ENCODE measurements at regions not wholly inside any gene's neighbourhood (a gene's known extent, or its start where the extent isn't known, plus 50 kb on each side); places are given as distances from the start of the nearest gene placed in this dataset.
"Not testable (repeated sequence)": the region's sequence is repeated elsewhere in the genome, so short reads cannot be mapped to it uniquely, and the experiment has no call there.

DNA sequence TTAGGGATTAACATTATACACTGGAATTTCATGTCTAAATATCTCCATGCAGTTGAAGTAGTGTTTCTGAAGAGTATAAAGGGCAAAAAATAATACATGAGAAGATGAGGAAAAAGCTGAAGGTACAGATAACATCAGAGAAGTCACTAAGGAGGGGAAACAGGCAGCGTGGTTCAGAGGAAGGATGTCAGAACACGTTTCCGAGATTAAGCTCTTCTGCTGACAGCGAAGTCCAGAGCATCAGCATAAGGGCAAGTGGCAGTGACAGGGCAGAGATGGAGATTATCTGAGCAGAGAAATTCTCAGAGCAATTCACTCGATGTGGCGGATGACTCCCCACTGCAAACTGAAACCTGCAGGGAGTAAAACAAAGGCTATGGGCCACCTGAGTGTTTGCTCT is 443.2 kb upstream of the FRG1 start:
- DNase-seq = no peak

DNA sequence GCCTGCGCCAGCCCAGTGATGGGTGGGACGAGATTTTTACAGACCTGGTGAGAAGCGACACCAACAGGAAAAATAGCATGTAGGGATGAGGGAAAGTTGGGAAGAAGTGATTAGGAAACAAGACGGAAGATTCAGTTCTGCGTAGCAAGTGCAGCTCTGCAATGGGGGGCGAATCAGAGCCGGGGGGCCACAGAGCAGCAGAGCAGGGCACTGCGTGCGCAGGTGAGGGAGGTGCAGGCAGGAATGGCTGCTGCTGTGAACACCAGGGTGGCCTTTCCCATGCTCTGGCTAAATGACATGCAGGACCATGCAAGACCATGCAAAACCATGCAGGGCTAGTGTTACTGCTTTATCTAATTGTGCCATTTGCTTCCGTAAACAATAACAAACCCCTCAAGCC is 442.7 kb upstream of the FRG1 start:
- DNase-seq = no peak

DNA sequence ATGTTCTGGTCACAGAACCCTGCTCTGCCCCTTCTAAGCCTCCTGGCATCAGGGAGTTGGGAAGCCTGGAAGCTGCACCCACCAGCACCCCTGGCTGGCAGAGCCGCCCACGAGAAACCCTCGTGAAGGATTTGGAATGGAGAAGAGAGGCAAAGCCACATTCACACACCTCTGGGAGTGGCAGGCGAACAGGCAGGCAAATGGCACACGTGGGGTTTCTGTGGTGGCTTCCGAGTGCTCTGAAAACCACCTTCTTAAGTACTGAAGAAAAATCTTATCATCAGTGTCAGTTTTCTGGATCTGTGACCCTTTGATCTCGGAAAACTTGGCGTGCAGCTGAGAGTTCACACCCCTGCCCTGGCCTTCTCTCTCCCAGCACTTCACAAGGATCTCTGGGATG is 442.2 kb upstream of the FRG1 start:
- DNase-seq = no peak

DNA sequence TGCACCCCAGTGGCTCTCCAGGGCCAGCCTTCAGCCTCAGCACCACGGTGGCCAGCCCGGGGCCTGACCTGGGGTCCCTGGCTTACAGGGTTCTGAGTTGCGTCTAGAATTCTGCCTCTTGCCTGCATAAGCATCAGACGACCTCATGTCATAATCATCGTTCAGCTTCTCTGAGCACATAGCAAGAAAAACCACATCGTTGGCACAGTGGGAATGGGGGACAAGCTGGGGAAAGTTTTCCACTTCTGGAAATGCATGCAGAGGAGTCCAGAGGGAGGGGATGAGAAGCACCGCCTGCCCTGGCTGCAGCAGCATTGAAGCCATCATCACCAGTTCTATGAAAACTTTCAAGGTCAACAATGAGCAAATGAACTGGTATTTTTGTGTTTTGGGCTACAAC is 441.0 kb upstream of the FRG1 start:
- no peak for DNase-seq

DNA sequence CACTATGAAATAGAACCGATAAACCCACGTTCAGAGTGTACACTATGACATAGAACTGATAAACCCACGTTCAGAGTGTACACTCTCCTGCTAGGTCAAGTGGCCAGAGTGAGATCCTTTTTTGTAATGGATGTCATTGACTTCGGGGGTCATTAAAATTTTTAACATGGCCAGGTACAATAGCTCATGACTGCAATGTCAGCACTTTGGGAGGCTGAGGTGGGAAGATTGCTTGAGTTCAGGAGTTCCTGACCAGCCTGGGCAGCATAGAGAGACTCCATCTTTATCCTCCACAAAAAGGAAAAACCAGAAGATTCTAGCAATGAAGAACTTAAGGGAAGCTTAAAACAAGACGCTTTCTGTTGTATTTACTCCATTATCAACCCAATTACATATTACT is 439.7 kb upstream of the FRG1 start:
- no peak for DNase-seq

DNA sequence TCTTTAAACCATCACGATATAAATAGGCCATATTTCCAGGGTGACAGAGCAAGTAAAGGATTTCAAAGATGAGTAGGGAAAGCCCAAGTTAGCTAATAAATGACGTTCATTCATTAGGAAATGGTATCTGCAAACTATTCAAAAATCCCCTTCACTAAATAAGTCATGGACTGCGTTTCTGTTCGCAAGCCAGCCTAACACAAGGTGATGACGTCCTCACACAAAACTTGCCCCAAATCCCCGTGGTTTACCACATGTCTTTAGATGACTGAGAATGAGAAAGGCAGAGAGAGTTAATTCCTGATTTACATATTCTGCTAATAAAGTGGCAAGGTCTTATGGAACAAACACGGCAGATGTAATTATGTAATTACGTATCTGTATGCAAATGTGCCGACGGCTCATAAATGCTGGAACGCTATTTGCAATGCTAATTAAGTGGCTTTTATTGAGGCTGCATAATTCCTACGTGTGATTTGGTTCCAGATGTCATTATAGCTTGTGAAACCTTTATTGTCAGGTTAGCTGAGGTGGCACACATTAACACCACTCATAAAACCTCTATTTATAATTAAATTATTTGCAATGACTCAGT is 437.7 kb upstream of the FRG1 start:
- DNase-seq = no peak

DNA sequence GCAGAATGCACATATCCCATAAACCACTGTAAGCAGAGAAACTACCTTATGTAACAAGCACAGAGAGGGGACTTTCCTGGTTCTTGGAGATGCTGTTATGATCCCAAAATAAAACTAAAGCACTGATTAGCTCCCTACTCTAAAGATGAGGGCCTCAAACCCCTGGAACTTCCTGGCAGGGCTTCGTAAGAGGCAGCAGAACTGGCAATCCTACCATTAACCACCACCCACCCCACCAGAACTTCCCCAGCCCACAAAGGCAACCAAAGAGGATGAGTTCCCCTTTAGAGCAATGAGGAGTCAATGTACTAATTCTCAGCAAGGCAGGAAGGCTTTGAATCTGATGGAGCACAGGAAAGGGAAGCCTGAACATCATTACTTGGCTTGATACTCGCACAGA is 436.5 kb upstream of the FRG1 start:
- no peak for DNase-seq

DNA sequence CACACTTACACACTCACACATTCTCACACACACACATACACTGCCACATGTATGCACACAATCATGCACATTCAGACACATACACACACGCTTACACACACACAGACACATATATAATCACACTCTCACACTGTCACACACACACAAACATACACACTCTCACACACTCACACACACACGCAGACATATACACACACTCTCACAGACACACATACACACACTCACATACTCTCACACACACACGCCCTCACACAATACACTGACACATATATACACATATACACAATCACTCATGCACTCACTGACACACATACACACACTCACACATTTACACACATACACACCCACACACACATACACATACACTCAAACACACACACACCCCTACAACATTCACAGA is 435.3 kb upstream of the FRG1 start:
- DNase-seq = no peak

DNA sequence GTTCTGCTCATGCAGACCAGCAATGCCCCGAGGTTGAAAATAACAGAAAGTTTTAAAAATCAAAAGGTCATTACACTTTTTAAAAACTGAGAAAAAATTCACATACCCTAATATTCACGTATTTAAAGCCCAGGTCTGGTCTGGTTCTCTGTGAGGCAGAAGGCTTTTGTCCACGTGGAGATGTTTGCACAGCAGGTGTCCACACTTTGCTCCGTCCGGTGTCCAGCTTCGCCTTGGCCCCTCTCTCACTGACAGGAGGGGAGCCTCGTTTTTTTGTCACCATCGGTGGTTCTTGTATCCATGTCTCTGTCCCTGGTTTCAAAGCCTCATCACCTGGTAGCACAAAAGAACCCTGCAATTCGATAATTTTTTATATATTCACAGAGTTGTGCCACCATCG is 434.6 kb upstream of the FRG1 start:
- no peak for DNase-seq

DNA sequence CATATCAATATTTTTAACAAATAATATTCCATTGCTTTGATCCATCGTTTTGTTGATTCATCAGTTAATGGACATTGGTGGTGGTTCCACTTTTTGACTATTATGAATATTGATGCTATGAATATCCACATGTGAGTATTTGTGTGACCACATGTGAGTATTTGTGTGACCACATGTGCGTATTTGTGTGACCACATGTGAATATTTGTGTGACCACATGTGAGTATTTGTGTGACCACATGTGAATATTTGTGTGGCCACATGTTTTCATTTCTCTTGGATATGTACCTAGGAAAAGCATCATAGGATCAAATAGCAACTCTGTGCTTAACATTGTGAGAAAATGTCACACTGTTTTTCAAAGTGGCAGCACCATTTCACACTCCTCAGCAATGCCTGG is 433.6 kb upstream of the FRG1 start:
- DNase-seq = no peak

DNA sequence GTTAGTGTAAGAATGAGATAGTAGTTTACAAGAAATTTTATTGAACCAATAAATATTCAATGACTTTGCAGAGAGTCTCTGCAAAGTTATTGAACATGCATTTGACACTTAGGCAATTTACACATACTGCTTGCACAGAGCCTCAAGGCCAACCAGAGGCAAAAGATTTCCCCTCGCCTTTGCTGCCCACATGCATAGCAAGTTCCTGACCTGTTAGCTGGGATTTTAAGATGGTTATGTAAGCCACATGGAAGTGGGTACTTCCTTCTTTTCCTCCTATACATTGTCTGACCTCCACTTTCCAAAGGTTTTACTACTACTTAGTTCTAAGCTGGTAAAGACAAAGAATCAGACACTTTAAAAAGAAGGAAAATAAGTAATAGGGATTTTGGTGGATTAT is 430.1 kb upstream of the FRG1 start:
- no peak for DNase-seq

DNA sequence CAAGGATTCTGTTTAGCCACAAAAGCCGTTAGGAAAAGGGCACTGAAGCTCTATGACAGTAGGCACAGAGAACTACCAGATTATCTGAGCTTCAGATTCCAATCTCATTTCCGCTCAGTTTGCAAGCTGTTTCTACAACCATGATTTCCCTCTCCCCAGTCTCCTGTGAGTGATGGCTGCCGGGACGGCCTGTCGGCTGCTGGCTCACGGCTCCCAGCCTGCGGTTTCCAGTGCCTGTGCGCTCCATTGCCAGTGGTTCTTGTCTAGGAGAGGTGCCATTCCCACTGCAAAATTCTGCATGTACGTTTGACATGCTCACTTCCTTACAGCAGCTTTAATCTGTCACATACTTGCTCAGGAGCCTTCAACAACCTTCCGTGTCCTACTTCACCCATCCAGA is 429.1 kb upstream of the FRG1 start:
- no peak for DNase-seq

DNA sequence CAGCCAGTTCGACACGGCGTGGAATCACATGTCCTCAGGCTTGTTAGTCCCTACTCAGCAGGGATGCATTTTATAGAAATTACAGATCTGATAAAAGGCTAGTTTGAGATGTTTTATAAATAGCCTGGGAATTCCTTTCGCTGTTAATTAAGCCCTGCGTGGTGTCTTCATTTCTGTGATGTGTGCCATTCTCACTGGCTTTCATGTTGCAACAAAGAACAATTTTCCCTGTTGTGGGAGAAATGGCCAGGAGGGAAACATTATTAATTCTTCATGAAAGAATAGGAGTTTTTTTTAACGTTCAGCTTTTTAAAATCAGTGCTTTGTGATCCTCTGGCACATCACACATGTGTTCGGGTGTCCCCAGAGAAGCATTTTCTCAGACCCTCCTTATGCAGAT is 427.3 kb upstream of the FRG1 start:
- DNase-seq = no peak

DNA sequence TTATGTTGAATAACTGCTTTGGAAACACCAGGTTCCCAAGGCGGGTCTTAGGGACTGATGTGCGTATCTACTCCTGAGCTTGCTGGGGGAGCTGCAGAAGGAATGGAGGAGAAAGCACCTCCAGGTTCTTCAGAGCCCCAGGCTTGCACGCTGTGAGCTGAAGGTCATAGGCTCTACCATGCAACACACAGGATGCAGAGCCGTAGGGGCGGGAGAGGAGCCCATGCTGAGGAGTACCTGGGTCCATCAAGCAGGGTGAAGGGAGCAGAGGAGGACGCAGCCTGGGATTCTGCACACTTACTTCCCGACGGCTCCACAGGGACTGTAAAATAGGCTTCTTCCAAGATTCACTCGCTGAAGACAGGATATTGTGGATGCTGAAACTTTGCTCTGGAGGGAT is 426.5 kb upstream of the FRG1 start:
- DNase-seq = no peak

DNA sequence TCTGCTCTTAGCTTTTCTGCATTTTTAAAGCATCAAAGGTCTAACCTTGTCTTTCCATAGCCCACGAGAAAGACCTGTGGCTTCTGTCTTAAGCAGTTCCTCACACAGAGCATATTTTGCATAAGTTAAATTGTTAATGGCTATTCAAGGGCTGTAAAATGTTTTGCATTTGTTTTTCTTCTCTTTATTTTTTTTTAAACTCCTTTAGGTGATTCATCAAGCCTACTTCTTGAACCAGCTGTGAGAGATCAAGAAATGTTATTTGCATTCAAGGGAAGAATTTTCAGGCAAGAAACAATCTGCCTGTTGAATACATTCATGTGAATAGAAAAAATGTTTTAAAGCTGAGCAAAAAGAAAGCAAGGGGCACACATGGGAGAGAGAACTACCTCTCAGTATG is 423.8 kb upstream of the FRG1 start:
- no peak for DNase-seq

DNA sequence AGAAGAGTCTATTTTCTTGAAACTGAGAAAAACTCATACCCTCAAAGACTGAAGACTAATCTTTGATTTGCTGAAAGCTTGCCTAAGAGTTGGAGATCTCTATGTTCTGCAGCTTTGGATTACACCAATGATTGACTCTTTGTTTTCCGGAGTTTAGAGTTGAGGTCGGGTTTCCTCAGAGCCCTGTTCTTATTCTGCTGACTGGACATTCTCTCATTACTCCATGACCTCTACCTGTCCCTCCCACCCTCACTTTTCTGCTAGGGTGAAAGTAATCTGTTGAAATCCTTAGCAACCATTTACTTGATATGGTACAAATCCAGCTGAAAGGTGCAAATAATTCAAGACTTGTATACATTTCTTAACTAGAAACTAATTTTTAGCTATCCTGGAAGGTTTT is 421.5 kb upstream of the FRG1 start:
- DNase-seq = no peak

DNA sequence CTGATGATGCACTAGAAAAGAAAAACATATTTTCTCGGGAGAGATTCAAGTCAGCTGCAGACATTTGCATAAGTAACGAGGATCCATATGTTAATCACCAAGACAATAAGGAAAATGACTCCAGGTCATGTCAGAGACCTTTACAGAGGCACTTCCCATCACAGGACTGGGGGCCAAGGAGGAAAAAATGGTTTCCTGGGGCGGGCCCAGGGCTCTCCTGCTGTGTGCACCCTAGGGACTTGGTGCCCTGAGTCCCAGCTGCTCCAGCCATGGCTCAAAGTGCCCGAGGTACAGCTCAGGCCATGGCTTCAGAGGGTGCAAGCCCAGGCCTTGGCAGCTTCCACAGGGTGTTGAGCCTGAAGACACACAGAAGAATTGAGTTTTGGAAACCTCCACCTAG is 415.4 kb upstream of the FRG1 start:
- DNase-seq = no peak

DNA sequence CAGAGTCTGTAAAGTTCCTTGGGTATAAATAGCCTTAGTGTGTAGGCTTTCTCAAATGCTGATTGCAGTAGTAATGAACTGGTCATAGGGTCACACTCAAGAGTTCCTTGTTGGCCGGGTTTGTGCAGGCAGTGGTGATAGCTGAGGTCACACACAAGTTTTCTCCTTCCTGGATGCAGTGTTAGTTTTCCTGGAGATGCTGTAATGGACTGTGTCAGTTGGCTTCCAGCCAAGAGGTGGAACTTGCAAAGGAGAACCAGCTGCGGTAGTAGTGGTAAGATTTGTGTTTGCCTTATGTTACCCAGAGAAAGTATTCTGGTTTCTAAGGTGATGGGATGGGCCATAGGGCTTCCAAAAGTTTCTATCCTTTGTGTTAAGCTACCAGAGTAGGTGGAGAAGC is 409.8 kb upstream of the FRG1 start:
- no peak for DNase-seq

DNA sequence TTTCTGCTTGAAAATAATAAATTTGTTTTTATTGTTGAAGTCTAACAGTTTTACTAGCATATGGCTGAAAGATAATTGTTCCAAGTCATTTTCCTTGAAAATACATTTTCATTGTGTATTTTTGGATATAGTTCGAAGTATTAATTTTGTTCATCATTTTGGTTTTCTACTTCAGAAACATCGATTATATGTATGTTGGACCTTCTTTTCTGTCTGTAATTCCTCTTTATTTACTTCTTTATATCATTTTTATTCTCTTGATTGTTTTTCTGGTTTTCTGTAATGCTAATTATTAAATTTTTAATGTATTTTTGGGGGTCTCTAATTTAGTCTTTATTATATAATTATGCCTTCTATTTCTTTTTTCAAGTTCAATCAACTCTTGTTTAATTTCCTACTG is 407.1 kb upstream of the FRG1 start:
- no peak for DNase-seq

DNA sequence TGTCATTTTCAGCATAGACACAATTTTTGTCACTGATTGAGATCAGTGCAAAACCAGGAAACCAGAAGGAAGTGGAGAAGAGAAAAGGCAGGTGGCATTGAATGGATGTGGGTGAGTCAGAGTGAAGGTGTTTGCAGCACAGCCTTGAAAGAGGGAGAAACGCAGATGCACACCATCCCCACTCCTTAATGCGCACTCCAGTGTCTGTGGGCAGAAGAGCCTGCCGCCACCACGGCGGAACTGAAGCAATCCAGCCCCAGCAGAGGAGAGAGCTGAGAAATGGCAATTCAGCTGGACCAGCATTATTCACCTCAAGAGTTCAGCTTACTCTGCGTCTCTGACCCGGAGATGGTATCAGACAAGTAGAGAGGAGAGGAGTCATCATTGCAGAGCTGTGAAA is 393.1 kb upstream of the FRG1 start:
- DNase-seq = no peak

DNA sequence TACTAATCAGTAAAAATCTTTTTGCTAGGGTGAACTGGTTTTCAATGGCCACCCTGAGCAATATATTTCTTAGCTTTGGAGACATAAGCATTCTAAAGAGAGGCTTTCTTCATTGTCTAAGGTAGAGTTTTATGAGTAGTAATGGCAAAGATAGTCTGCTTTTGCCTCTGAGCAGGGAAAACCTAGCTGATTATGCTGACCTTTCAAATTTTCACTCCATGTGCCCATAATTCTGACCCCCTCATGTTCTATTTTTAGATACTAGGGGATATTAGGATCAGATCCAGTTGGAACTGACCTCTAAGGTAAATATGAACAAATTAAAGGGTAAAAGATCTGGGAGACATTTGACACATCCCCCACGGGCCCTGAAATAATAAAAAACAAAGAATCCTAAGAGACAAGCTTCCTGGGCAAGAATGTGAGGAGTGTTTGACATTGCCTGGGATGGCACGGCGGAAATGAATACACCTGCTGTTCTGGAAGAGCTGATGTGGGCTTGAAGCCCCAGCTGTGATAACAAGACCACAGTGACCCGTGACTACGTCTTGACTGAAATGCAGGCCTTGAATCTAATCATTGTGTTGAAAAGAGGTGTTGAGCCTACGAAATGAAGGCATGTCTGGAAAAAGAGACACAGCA is 392.1 kb upstream of the FRG1 start:
- DNase-seq = no peak

DNA sequence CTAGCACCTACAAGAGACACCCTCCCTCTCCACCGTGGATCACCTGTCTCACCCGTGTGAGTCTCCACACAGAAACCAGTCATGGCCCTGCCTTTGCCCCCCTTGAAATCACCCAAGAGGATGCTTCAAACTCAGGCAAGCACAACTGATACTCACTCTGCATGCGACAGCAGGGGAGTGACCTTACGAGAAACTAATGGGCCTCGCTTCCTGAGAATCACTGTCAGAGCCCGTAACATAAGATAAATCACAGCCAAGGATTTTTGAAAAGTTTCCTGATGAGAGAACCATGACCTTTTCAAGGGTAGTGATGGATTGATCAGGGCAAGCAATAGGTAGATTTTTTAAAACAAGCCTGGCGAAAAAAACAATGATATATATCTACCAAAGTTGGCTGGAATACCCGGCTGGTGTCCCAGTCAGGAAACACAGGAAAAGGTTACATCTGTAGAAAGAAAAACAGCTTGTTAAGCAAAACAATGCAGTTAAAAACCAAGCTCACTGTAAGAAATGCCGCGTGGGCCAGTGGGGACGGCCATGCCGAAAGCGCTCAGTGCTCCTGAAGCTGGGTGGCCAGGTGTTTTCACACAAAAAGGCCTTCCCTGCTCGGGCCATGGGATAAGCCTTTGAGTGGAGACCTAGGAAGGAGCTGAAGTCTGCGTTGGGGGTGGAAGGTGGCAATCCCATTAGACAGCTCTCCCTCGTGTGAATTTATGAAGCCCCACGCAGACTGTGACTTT is 388.6 kb upstream of the FRG1 start:
- DNase-seq = not testable (repeated sequence)

DNA sequence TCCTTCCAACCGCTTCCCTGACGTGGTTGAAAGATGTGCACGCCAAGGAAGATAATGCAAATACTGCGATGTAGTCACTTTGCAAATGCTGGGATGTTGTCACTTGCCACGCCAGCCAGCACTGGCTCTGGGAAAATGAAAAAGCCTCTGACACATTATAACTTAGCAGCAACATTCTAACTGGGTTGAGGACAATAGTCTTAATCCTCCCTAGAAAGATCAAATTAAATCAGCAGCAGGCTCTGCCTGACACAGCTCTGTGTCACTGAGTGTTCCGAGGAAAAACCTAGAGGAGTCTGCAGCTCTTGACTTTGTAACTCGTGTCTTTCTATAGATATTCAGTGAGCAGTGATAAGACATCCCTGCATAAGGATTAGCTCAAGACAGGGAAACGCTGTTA is 380.1 kb upstream of the FRG1 start:
- DNase-seq = not testable (repeated sequence)

DNA sequence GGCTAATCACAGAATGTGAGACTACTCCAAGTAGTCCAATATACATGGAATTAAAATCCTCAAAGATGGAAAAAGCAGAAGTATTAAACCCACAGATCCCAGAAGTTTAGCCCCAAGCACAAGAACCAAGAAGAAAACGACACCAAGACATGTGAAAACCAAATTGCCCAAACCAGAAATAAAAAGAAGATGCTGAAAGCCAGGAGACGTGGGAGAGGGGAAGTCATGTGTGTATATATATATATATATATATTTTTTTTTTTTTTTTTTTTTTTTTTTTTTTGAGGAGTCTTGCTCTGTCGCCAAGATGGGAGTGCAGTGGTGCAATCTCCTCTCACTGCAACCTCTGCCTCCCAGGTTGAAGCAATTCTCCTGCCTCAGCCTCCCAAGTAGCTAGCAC is 376.9 kb upstream of the FRG1 start:
- not testable (repeated sequence) for DNase-seq

DNA sequence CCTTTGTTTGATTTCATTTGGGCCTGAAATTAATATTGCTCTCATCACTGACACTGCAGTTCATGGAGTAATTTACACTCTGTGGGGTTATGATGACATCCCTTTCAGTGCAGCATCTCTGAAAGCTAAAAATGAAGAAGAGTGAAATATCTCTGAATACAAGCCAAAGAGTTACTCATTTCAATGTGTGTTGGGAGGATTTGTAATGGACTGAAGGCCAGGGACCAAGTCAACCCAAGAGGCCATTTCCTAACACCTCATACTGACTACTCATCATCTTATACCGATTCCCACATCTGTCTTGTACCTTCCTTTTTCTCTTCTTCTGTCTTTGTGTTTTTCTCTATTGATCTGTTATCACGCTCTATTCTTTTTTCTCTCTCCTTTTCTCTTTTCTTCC is 374.4 kb upstream of the FRG1 start:
- DNase-seq = not testable (repeated sequence)
